DOHH2 (cell line): ENCODE measurements at regions not wholly inside any gene's neighbourhood (a gene's known extent, or its start where the extent isn't known, plus 50 kb on each side); places are given as distances from the start of the nearest gene placed in this dataset.

Experiments
- H3F3A ChIP-seq: fragments of 200-600 bp; sonication (generic), shearing (Covaris generic); 2 replicates; pipeline ENCODE4 v1.6.0; 2016; ENCODE audit warnings: antibody characterized with exemption, mild to moderate bottlenecking; ENCODE audit not compliant: control insufficient read depth, insufficient read depth
- H3K27ac ChIP-seq: fragments of 200-600 bp; sonication (generic); 2 replicates; pipeline ENCODE4 v1.5.1; 2014; ENCODE audit warnings: low read depth, mild to moderate bottlenecking, low read length, moderate library complexity
- H3K27me3 ChIP-seq: fragments of 200-600 bp; sonication (generic); 2 replicates; pipeline ENCODE4 v1.6.1; 2014; ENCODE audit warnings: mild to moderate bottlenecking, low read length, mixed read lengths; ENCODE audit not compliant: control insufficient read depth
- H3K36me3 ChIP-seq: fragments of 200-600 bp; sonication (generic); 2 replicates; pipeline ENCODE4 v1.6.1; 2014; ENCODE audit warnings: mild to moderate bottlenecking, low read length, moderate library complexity, mixed read lengths; ENCODE audit not compliant: control insufficient read depth
- H3K4me1 ChIP-seq: fragments of 200-600 bp; sonication (generic); 2 replicates; pipeline ENCODE4 v1.6.1; 2014; ENCODE audit warnings: mild to moderate bottlenecking, low read length, mixed read lengths; ENCODE audit not compliant: control insufficient read depth
- H3K4me2 ChIP-seq: fragments of 200-600 bp; sonication (generic); 2 replicates; pipeline ENCODE4 v1.6.0; 2014; ENCODE audit warnings: mild to moderate bottlenecking, low read length, moderate library complexity
- H3K4me3 ChIP-seq: fragments of 200-600 bp; sonication (generic); 2 replicates; pipeline ENCODE4 v1.5.1; 2014; ENCODE audit warnings: mild to moderate bottlenecking, low read length, mixed read lengths
- H3K79me2 ChIP-seq: fragments of 200-600 bp; sonication (generic); 2 replicates; pipeline ENCODE4 v1.6.1; 2014; ENCODE audit warnings: mild to moderate bottlenecking, low read length, mixed read lengths; ENCODE audit not compliant: control insufficient read depth
- H3K9me2 ChIP-seq: fragments of 200-600 bp; sonication (generic); replicated peaks from 2 replicates; pipeline ENCODE4 v1.6.1; 2014; ENCODE audit warnings: mild to moderate bottlenecking, low read length, mixed read lengths; ENCODE audit not compliant: control insufficient read depth
- H3K9me3 ChIP-seq: fragments of 200-600 bp; sonication (generic); 2 replicates; pipeline ENCODE4 v1.6.1; 2014; ENCODE audit warnings: antibody characterized with exemption, low read length, mixed read lengths; ENCODE audit not compliant: control insufficient read depth, insufficient read depth
- H4K20me1 ChIP-seq: fragments of 200-600 bp; sonication (generic); 2 replicates; pipeline ENCODE4 v1.6.0; 2014; ENCODE audit warnings: low read depth, mild to moderate bottlenecking, antibody characterized with exemption, low read length, moderate library complexity; ENCODE audit not compliant: control insufficient read depth, insufficient read depth
- CTCF ChIP-seq: fragments of 200-600 bp; sonication (generic); IDR thresholded peaks from one replicate; pipeline ENCODE4 v1.5.1; 2014; ENCODE audit warnings: antibody characterized with exemption, mild to moderate bottlenecking, low read depth, low read length; ENCODE audit not compliant: poor library complexity, severe bottlenecking
- EZH2phosphoT487 ChIP-seq: fragments of 200-600 bp; sonication (generic); IDR thresholded peaks from 2 replicates; pipeline ENCODE4 v1.6.1; 2017; ENCODE audit warnings: borderline replicate concordance, mild to moderate bottlenecking, antibody characterized with exemption, low read length, moderate library complexity, mixed read lengths

- Histone ChIP-seq H3K36me3 (no peaks in the 10 kb centered on the region), H3K27me3 (no peaks in the 10 kb centered on the region), H3K9me3 (no peaks in the 10 kb centered on the region; the same call in 1 of the 2 replicates), H3K4me2 (no peak overlapping the region), H3F3A (no peaks in the 10 kb centered on the region), H3K4me3 (no peak overlapping the region), H3K9me2 (no peaks in the 10 kb centered on the region), H3K27ac (no peak overlapping the region), H3K4me1 (no peaks in the 10 kb centered on the region), H4K20me1 (no peaks in the 10 kb centered on the region), H3K79me2 (no peaks in the 10 kb centered on the region)
- TF ChIP-seq CTCF: no peak
- TF ChIP-seq EZH2phosphoT487: no peak
These were observed 54.3 kb upstream of the CBLB start for GRCh38 chr3:105923140-105923539.

GRCh38 chr3:105927741-105928140 is 58.9 kb upstream of the CBLB start:
- H3K4me1 ChIP-seq: no peaks in the 10 kb centered on the region
- no peak overlapping the region for H3K4me2 ChIP-seq
- no peaks in the 10 kb centered on the region for H4K20me1 ChIP-seq
- no peak overlapping the region for H3K27ac ChIP-seq
- no peaks in the 10 kb centered on the region for H3K9me3 ChIP-seq
- no peaks in the 10 kb centered on the region for H3K9me2 ChIP-seq
- no peaks in the 10 kb centered on the region for H3K36me3 ChIP-seq
- no peak overlapping the region for H3K4me3 ChIP-seq
- no peaks in the 10 kb centered on the region for H3K79me2 ChIP-seq
- no peaks in the 10 kb centered on the region for H3F3A ChIP-seq
- no peaks in the 10 kb centered on the region for H3K27me3 ChIP-seq
- TF ChIP-seq EZH2phosphoT487: no peak
- no peak for TF ChIP-seq CTCF

- no peak overlapping the region for H3K27ac ChIP-seq
- no peaks in the 10 kb centered on the region; the same call in 1 of the 2 replicates for H3K9me2 ChIP-seq
- H3K27me3 ChIP-seq: no peaks in the 10 kb centered on the region
- H3K4me2 ChIP-seq: no peak overlapping the region
- no peaks in the 10 kb centered on the region for H3K9me3 ChIP-seq
- H3K36me3 ChIP-seq: no peaks in the 10 kb centered on the region
- no peaks in the 10 kb centered on the region for H4K20me1 ChIP-seq
- H3F3A ChIP-seq: no peaks in the 10 kb centered on the region
- no peaks in the 10 kb centered on the region for H3K79me2 ChIP-seq
- no peaks in the 10 kb centered on the region for H3K4me1 ChIP-seq
- H3K4me3 ChIP-seq: no peak overlapping the region
- TF ChIP-seq CTCF (no peak), EZH2phosphoT487 (no peak)
These were observed 61.9 kb upstream of the CBLB start for GRCh38 chr3:105930733-105931132.

- no peak overlapping the region for H3K27ac ChIP-seq
- H3F3A ChIP-seq: no peaks in the 10 kb centered on the region
- H3K4me2 ChIP-seq: no peak overlapping the region
- H4K20me1 ChIP-seq: no peaks in the 10 kb centered on the region
- no peaks in the 10 kb centered on the region for H3K36me3 ChIP-seq
- no peaks in the 10 kb centered on the region for H3K4me1 ChIP-seq
- H3K4me3 ChIP-seq: no peak overlapping the region
- H3K9me3 ChIP-seq: no peaks in the 10 kb centered on the region
- H3K79me2 ChIP-seq: no peaks in the 10 kb centered on the region
- TF ChIP-seq CTCF: no peak
- no peak for TF ChIP-seq EZH2phosphoT487
- H3K9me2 ChIP-seq: no peaks in the 10 kb centered on the region; the same call in 1 of the 2 replicates
- H3K27me3 ChIP-seq: no peaks in the 10 kb centered on the region
These were observed 62.7 kb upstream of the CBLB start for GRCh38 chr3:105931500-105931899.
